Neuronal stem cell (in vitro differentiated cells): ENCODE measurements at regions not wholly inside any gene's neighbourhood (a gene's known extent, or its start where the extent isn't known, plus 50 kb on each side); places are given as distances from the start of the nearest gene placed in this dataset.
"Not testable (repeated sequence)": the region's sequence is repeated elsewhere in the genome, so short reads cannot be mapped to it uniquely, and the experiment has no call there.

ENCODE experiments used
- DNase-seq: peaks from one replicate; pipeline ENCODE4 v3.0.0-alpha.2; 2013; ENCODE audit warnings: low spot score
- H2AFZ ChIP-seq: one replicate; pipeline ENCODE4 v1.6.1; 2013; ENCODE audit warnings: mild to moderate bottlenecking, low read length, inconsistent platforms
- H2AK5ac ChIP-seq: 2 replicates; pipeline ENCODE4 v1.6.1; 2013; ENCODE audit warnings: low read depth, mild to moderate bottlenecking, inconsistent platforms, low read length, moderate library complexity, mixed read lengths
- H2BK120ac ChIP-seq: 2 replicates; pipeline ENCODE4 v1.6.1; 2013; ENCODE audit warnings: low read depth, mild to moderate bottlenecking, inconsistent platforms, low read length, moderate library complexity, mixed read lengths
- H2BK12ac ChIP-seq: one replicate; pipeline ENCODE4 v1.6.1; 2013; ENCODE audit warnings: low read length, inconsistent platforms
- H2BK15ac ChIP-seq: 2 replicates; pipeline ENCODE4 v1.6.1; 2013; ENCODE audit warnings: mild to moderate bottlenecking, low read length, inconsistent platforms, mixed read lengths
- H2BK5ac ChIP-seq: one replicate; pipeline ENCODE4 v1.6.1; 2013; ENCODE audit warnings: inconsistent platforms, mild to moderate bottlenecking, low read length, moderate library complexity
- H3K14ac ChIP-seq: one replicate; pipeline ENCODE4 v1.6.1; 2013; ENCODE audit warnings: low read length, inconsistent platforms
- H3K18ac ChIP-seq: 2 replicates; pipeline ENCODE4 v1.6.1; 2013; ENCODE audit warnings: low read length, inconsistent platforms
- H3K23ac ChIP-seq: 2 replicates; pipeline ENCODE4 v1.6.1; 2013; ENCODE audit warnings: low read depth, mild to moderate bottlenecking, mixed read lengths, low read length, inconsistent platforms; ENCODE audit not compliant: poor library complexity
- H3K27ac ChIP-seq: replicated peaks from 3 replicates; pipeline ENCODE4 v1.5.1; 2013; ENCODE audit warnings: low read length, inconsistent platforms
- H3K27me3 ChIP-seq, 3 experiments: 2 replicates each; pipeline ENCODE4 v1.6.1; 2013; ENCODE audit warnings: low read length in 3 of 3, mild to moderate bottlenecking in 2 of 3, inconsistent platforms in 1 of 3, low read depth in 1 of 3, mixed read lengths in 1 of 3, moderate library complexity in 1 of 3; ENCODE audit not compliant: control insufficient read depth in 3 of 3, insufficient read depth in 3 of 3
- H3K36me3 ChIP-seq, 2 donors: replicated peaks in 1 of 2; 2 replicates each; pipeline ENCODE4 v1.6.1; 2013; ENCODE audit warnings: low read length in 2 of 2; ENCODE audit not compliant: control insufficient read depth in 2 of 2, insufficient read depth in 2 of 2
- H3K4ac ChIP-seq: 2 replicates; pipeline ENCODE4 v1.6.1; 2013; ENCODE audit warnings: inconsistent platforms, mild to moderate bottlenecking, low read length, moderate library complexity
- H3K4me1 ChIP-seq, 2 donors: 1 replicate in 1 of 2; 2 replicates in 1 of 2; pipeline ENCODE4 v1.6.1; 2013; ENCODE audit warnings: low read length in 2 of 2, low read depth in 1 of 2; ENCODE audit not compliant: control insufficient read depth in 2 of 2, insufficient read depth in 1 of 2
- H3K4me2 ChIP-seq: one replicate; pipeline ENCODE4 v1.6.1; 2013; ENCODE audit warnings: mild to moderate bottlenecking, low read length, inconsistent platforms; ENCODE audit not compliant: insufficient read depth, poor library complexity, severe bottlenecking
- H3K4me3 ChIP-seq, 2 donors: 2 replicates each; pipeline ENCODE4 v1.5.1; 2013; ENCODE audit warnings: low read length in 2 of 2, mild to moderate bottlenecking in 2 of 2, inconsistent platforms in 1 of 2, moderate library complexity in 1 of 2
- H3K79me1 ChIP-seq: one replicate; pipeline ENCODE4 v1.6.1; 2013; ENCODE audit warnings: low read depth, mild to moderate bottlenecking, inconsistent platforms, low read length, moderate library complexity
- H3K9ac ChIP-seq: one replicate; pipeline ENCODE4 v1.6.1; 2013; ENCODE audit warnings: mild to moderate bottlenecking, low read depth, low read length, inconsistent platforms; ENCODE audit not compliant: poor library complexity
- H3K9me3 ChIP-seq, 2 donors: replicated peaks in 1 of 2; 2 replicates each; pipeline versions ENCODE3 to v1.6.1; 2013; ENCODE audit warnings: low read length in 2 of 2, mild to moderate bottlenecking in 2 of 2, inconsistent platforms in 1 of 2, low read depth in 1 of 2, mixed read lengths in 1 of 2, moderate library complexity in 1 of 2; ENCODE audit not compliant: control insufficient read depth in 2 of 2, insufficient read depth in 1 of 2
- H4K8ac ChIP-seq: one replicate; pipeline ENCODE4 v1.6.1; 2013; ENCODE audit warnings: low read depth, mild to moderate bottlenecking, inconsistent platforms, low read length, moderate library complexity
- H4K91ac ChIP-seq: one replicate; pipeline ENCODE4 v1.6.1; 2013; ENCODE audit warnings: low read length, low read depth, mild to moderate bottlenecking, inconsistent platforms; ENCODE audit not compliant: poor library complexity
- WGBS, 2 donors: extraction: QIAGEN DNeasy Blood & Tissue Kit; methylation state at CpG; one replicate each; pipeline ENCODE4 v1.1.7; 2013; ENCODE audit warnings: missing lambda C conversion rate in 2 of 2, mixed read lengths in 1 of 2; ENCODE audit not compliant: insufficient read length in 2 of 2, insufficient replicate concordance in 1 of 2; ENCODE audit errors: extremely low coverage in 2 of 2; 5-methylcytosine and 5-hydroxymethylcytosine counted together

GRCh38 chr15:20291616-20292015 lies 250.0 kb downstream of the GOLGA6L6 start:
- not testable (repeated sequence) for H3K23ac ChIP-seq, H3K4ac ChIP-seq, H2BK12ac ChIP-seq, H3K9me3 ChIP-seq, H2BK5ac ChIP-seq, H3K79me1 ChIP-seq, H2BK120ac ChIP-seq, H3K4me3 ChIP-seq, H3K36me3 ChIP-seq, H2AK5ac ChIP-seq, H3K27me3 ChIP-seq, H3K27ac ChIP-seq, DNase-seq, H2BK15ac ChIP-seq, H3K4me1 ChIP-seq, H2AFZ ChIP-seq, H3K4me2 ChIP-seq, H3K18ac ChIP-seq, H3K14ac ChIP-seq, H4K8ac ChIP-seq, H3K9ac ChIP-seq, H4K91ac ChIP-seq
- no CpG with 5 or more reads among the region's 7 CpGs for WGBS, 2 donors

GRCh38 chr15:20290606-20291005 lies 251.0 kb downstream of the GOLGA6L6 start:
- not testable (repeated sequence) for H3K4me2 ChIP-seq, H3K4me1 ChIP-seq, H3K23ac ChIP-seq, H3K27me3 ChIP-seq, H2BK120ac ChIP-seq, H3K18ac ChIP-seq, H3K9ac ChIP-seq, H3K14ac ChIP-seq, H3K27ac ChIP-seq, H3K79me1 ChIP-seq, H2AFZ ChIP-seq, H2BK12ac ChIP-seq, H2BK5ac ChIP-seq, H3K9me3 ChIP-seq, H3K36me3 ChIP-seq, H4K91ac ChIP-seq, H2AK5ac ChIP-seq, H3K4ac ChIP-seq, DNase-seq, H3K4me3 ChIP-seq, H4K8ac ChIP-seq, H2BK15ac ChIP-seq
- WGBS, 2 donors, result no CpG with 5 or more reads among the region's 11 CpGs

- not testable (repeated sequence) for H3K4me3 ChIP-seq, H3K4me1 ChIP-seq, DNase-seq, H3K14ac ChIP-seq, H3K36me3 ChIP-seq, H4K8ac ChIP-seq, H3K27me3 ChIP-seq, H2AFZ ChIP-seq, H3K23ac ChIP-seq, H2BK5ac ChIP-seq, H2AK5ac ChIP-seq, H3K4me2 ChIP-seq, H3K9ac ChIP-seq, H3K4ac ChIP-seq, H3K79me1 ChIP-seq, H3K18ac ChIP-seq, H2BK120ac ChIP-seq, H2BK12ac ChIP-seq, H4K91ac ChIP-seq, H2BK15ac ChIP-seq, H3K27ac ChIP-seq, H3K9me3 ChIP-seq
- no CpG with 5 or more reads among the region's 4 CpGs for WGBS, 2 donors
Measured at GRCh38 chr15:20289538-20290103, 252.0 kb downstream of the GOLGA6L6 start.

GRCh38 chr15:20288800-20289537 lies 252.6 kb downstream of the GOLGA6L6 start:
- not testable (repeated sequence) for H3K18ac ChIP-seq, H3K23ac ChIP-seq, H3K9ac ChIP-seq, H3K79me1 ChIP-seq, H3K4me2 ChIP-seq, H2BK5ac ChIP-seq, H3K4me3 ChIP-seq, H2BK120ac ChIP-seq, H2AK5ac ChIP-seq, H3K27ac ChIP-seq, H2AFZ ChIP-seq, H4K8ac ChIP-seq, H3K36me3 ChIP-seq, H3K27me3 ChIP-seq, H3K4me1 ChIP-seq, H2BK15ac ChIP-seq, H3K9me3 ChIP-seq, H4K91ac ChIP-seq, H3K14ac ChIP-seq, DNase-seq, H2BK12ac ChIP-seq, H3K4ac ChIP-seq
- WGBS, 2 donors, result no CpG with 5 or more reads among the region's 8 CpGs
